Cardiac muscle cell (in vitro differentiated cells and primary cell): ENCODE measurements at regions not wholly inside any gene's neighbourhood (a gene's known extent, or its start where the extent isn't known, plus 50 kb on each side); places are given as distances from the start of the nearest gene placed in this dataset.

ENCODE experiments used
- DNase-seq, 2 donors: peaks; one replicate each; pipeline versions ENCODE4 v3.0.0 to v3.0.0-alpha.2; 2010 to 2017; ENCODE audit warnings: low read depth in 1 of 2, low spot score in 1 of 2
- H3K27ac ChIP-seq: fragments of 200-600 bp; sonication (generic); 2 replicates; pipeline ENCODE4 v1.5.1; 2016
- H3K27me3 ChIP-seq: fragments of 200-600 bp; sonication (generic); 2 replicates; pipeline ENCODE4 v1.6.0; 2016; ENCODE audit warnings: control low read depth
- H3K36me3 ChIP-seq: fragments of 200-600 bp; sonication (generic); 2 replicates; pipeline ENCODE4 v1.5.1; 2016; ENCODE audit warnings: control low read depth
- H3K4me1 ChIP-seq: fragments of 200-600 bp; sonication (generic); 2 replicates; pipeline ENCODE4 v1.8.1; 2017; ENCODE audit warnings: low read depth, mild to moderate bottlenecking, mixed run types
- H3K4me3 ChIP-seq: fragments of 200-600 bp; sonication (generic); 2 replicates; pipeline ENCODE4 v1.5.1; 2016; ENCODE audit warnings: mild to moderate bottlenecking
- H3K9me3 ChIP-seq: fragments of 200-600 bp; sonication (generic); 2 replicates; pipeline ENCODE4 v1.5.1; 2017; ENCODE audit warnings: low read depth, mild to moderate bottlenecking, control low read depth
- TF ChIP-seq, protein P1 (sequence below): IDR thresholded peaks from 2 replicates; pipeline ENCODE4 v1.5.1; 2012; ENCODE audit warnings: low read depth, mild to moderate bottlenecking, low read length

GRCh38 chr3:3573341-3573740, 225.9 kb upstream of the LRRN1 start:
- Histone ChIP-seq H3K27me3 (no peaks in the 10 kb centered on the region), H3K36me3 (no peaks in the 10 kb centered on the region), H3K9me3 (no peaks in the 10 kb centered on the region), H3K27ac (no peak overlapping the region), H3K4me1 (no peaks in the 10 kb centered on the region), H3K4me3 (no peak overlapping the region)
- DNase-seq: no peak
- TF ChIP-seq, protein P1, sequence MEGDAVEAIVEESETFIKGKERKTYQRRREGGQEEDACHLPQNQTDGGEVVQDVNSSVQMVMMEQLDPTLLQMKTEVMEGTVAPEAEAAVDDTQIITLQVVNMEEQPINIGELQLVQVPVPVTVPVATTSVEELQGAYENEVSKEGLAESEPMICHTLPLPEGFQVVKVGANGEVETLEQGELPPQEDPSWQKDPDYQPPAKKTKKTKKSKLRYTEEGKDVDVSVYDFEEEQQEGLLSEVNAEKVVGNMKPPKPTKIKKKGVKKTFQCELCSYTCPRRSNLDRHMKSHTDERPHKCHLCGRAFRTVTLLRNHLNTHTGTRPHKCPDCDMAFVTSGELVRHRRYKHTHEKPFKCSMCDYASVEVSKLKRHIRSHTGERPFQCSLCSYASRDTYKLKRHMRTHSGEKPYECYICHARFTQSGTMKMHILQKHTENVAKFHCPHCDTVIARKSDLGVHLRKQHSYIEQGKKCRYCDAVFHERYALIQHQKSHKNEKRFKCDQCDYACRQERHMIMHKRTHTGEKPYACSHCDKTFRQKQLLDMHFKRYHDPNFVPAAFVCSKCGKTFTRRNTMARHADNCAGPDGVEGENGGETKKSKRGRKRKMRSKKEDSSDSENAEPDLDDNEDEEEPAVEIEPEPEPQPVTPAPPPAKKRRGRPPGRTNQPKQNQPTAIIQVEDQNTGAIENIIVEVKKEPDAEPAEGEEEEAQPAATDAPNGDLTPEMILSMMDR: no peak

- H3K36me3 ChIP-seq: no peaks in the 10 kb centered on the region
- no peaks in the 10 kb centered on the region for H3K9me3 ChIP-seq
- H3K4me3 ChIP-seq: no peak overlapping the region
- no peak for DNase-seq
- H3K27me3 ChIP-seq: no peaks in the 10 kb centered on the region
- no peak overlapping the region for H3K27ac ChIP-seq
- peaks cover 5% of the 10 kb centered on the region for H3K4me1 ChIP-seq
- TF ChIP-seq, protein P1: no peak
Observed at GRCh38 chr3:3560591-3561311, 238.5 kb upstream of the LRRN1 start.

DNA sequence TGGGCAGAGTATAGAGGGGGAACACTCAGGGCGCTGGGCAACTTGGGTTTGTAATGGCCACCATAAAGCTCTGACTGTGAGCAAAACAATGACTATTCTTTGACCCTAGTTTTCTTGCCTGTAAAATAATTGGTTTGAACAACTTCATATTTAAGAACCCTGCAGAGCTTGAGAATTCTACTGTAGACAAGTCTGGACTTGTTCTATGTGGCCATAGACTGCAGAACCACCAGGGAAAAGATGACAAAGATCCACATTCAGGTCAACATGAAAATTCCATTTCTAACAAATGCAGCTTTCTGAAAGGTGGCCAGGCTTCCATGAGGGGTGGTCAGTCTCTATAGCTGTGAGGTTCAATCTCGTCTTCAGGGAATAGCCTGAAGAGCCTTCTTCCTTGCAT, 239.4 kb upstream of the LRRN1 start:
- DNase-seq: no peak
- no peak overlapping the region for H3K4me3 ChIP-seq
- H3K4me1 ChIP-seq: peaks cover 5% of the 10 kb centered on the region
- no peak overlapping the region for H3K27ac ChIP-seq
- no peaks in the 10 kb centered on the region for H3K36me3 ChIP-seq
- H3K9me3 ChIP-seq: no peaks in the 10 kb centered on the region
- TF ChIP-seq, protein P1: no peak
- no peaks in the 10 kb centered on the region for H3K27me3 ChIP-seq

GRCh38 chr3:3556078-3556477, 243.2 kb upstream of the LRRN1 start:
- no peaks in the 10 kb centered on the region for H3K9me3 ChIP-seq
- peaks cover 5% of the 10 kb centered on the region for H3K4me1 ChIP-seq
- TF ChIP-seq, protein P1: no peak
- no peak overlapping the region for H3K27ac ChIP-seq
- no peaks in the 10 kb centered on the region for H3K36me3 ChIP-seq
- no peak overlapping the region for H3K4me3 ChIP-seq
- no peak for DNase-seq
- H3K27me3 ChIP-seq: no peaks in the 10 kb centered on the region

DNA sequence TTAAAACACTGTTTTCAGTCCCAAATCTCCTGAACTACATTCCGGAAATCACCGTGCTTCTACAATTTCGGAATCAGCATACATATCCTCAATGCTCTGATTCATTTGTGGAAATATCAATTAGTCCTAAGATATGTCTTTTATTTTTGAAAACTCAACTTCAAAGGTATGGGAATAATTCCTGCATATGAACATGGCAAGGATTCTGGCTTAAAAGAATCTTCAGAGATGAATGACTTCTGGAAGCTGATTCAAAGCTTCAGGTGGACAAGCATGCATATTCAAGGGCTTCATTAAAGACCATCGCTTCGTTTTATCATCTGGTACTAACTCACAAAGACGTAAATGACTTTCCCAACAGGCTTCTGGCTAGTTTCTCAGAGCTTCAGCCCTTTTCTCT, 246.0 kb upstream of the LRRN1 start:
- no peak for DNase-seq

More for the DNA sequence above, 246.0 kb upstream of the LRRN1 start:
- TF ChIP-seq, protein P1: no peak
- Histone ChIP-seq H3K4me3 (no peak overlapping the region), H3K27ac (no peak overlapping the region), H3K9me3 (no peaks in the 10 kb centered on the region), H3K4me1 (no peaks in the 10 kb centered on the region), H3K36me3 (no peaks in the 10 kb centered on the region), H3K27me3 (no peaks in the 10 kb centered on the region)
